ENCODE measurements at regions not wholly inside any gene's neighbourhood (a gene's known extent, or its start where the extent isn't known, plus 50 kb on each side); places are given as distances from the start of the nearest gene placed in this dataset.

GRCh38 chr5:30152431-30152830 is 1041.1 kb upstream of the CDH6 start:
- TF ChIP-seq CTCF (conservative IDR thresholded peaks at IDR 0.05; ENCODE audit: low read length) = no peak
- TF ChIP-seq EZH2phosphoT487 (IDR thresholded peaks at IDR 0.05; ENCODE audit: borderline replicate concordance, low read depth, low read length) = no peak

All from OCI-LY7 (cell line).